Testis (tissue), 2 donors: ENCODE measurements at regions not wholly inside any gene's neighbourhood (a gene's known extent, or its start where the extent isn't known, plus 50 kb on each side); places are given as distances from the start of the nearest gene placed in this dataset.

ENCODE experiments used
- DNase-seq: peaks from one replicate; pipeline ENCODE4 v3.0.0-alpha.2; 2019
- H3K27ac ChIP-seq, 2 donors: fragments of 200-600 bp; sonication (generic); one replicate each; pipeline ENCODE4 v1.5.1; 2019
- H3K27me3 ChIP-seq: fragments of 200-600 bp; sonication (generic); one replicate; pipeline ENCODE4 v1.5.1; 2019
- H3K36me3 ChIP-seq: fragments of 200-600 bp; sonication (generic); one replicate; pipeline ENCODE4 v1.5.1; 2017; ENCODE audit warnings: low read depth; ENCODE audit errors: missing control alignments
- H3K4me1 ChIP-seq: fragments of 200-600 bp; sonication (generic); one replicate; pipeline ENCODE4 v1.5.1; 2019
- H3K4me3 ChIP-seq, 2 donors: fragments of 200-600 bp; sonication (generic); one replicate each; pipeline ENCODE4 v1.5.1; 2017 to 2019
- H3K9me3 ChIP-seq: fragments of 200-600 bp; sonication (generic); one replicate; pipeline ENCODE4 v1.5.1; 2017
- POLR2A ChIP-seq: fragments of 450-650 bp; IDR thresholded peaks from one replicate; pipeline ENCODE4 v1.6.1; 2017; ENCODE audit warnings: antibody characterized with exemption, mild to moderate bottlenecking, moderate library complexity
- WGBS, 2 donors: methylation state at CpG; one replicate each; pipeline ENCODE4 v1.1.5; 2018; 5-methylcytosine and 5-hydroxymethylcytosine counted together
- intact Hi-C: fragments of 100-400 bp; cut with DNase I; formaldehyde crosslinking; loops from one replicate; pipeline ENCODE4 v1.15.1; 2023; ENCODE audit warnings: low total_unique reads
- TF ChIP-seq, protein P1 (sequence below), 3 experiments: fragments of 450-650 bp in 2 of 3; fragments of 200-600 bp in 1 of 3; sonication (generic) in 1 of 3; IDR thresholded peaks; one replicate each; pipeline ENCODE4 v1.5.1; 2016 to 2019; ENCODE audit warnings: antibody characterized with exemption in 3 of 3, mild to moderate bottlenecking in 2 of 3, moderate library complexity in 1 of 3

DNA sequence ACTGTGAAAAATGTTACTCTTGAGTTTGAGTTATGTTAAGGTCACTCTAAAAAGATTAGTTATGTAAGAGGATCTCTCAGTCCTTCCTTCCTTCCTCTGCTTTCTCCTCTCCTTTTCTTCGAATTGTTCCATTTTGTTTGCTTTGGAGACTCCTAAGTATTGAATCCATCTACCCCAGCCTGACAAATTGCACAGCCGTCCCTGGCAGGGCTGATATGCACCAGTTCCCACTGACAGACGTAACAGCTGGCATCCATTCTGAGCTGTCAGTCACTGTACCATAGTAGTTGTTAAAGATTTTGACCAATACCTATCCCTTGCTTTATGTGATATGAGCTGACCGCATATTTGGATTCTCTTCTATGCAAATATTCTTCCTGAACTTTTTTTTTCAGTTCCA, 210.7 kb upstream of the IGFBP7 start:
- H3K36me3 ChIP-seq, result no peaks in the 10 kb centered on the region
- H3K27ac ChIP-seq, result no peak overlapping the region
- H3K4me1 ChIP-seq, result no peaks in the 10 kb centered on the region
- TF ChIP-seq, protein P1, sequence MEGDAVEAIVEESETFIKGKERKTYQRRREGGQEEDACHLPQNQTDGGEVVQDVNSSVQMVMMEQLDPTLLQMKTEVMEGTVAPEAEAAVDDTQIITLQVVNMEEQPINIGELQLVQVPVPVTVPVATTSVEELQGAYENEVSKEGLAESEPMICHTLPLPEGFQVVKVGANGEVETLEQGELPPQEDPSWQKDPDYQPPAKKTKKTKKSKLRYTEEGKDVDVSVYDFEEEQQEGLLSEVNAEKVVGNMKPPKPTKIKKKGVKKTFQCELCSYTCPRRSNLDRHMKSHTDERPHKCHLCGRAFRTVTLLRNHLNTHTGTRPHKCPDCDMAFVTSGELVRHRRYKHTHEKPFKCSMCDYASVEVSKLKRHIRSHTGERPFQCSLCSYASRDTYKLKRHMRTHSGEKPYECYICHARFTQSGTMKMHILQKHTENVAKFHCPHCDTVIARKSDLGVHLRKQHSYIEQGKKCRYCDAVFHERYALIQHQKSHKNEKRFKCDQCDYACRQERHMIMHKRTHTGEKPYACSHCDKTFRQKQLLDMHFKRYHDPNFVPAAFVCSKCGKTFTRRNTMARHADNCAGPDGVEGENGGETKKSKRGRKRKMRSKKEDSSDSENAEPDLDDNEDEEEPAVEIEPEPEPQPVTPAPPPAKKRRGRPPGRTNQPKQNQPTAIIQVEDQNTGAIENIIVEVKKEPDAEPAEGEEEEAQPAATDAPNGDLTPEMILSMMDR (IDR thresholded peaks at IDR 0.05), result no peak
- TF ChIP-seq POLR2A, result no peak
- H3K27me3 ChIP-seq, result no peaks in the 10 kb centered on the region
- no peak for DNase-seq
- H3K9me3 ChIP-seq, result no peaks in the 10 kb centered on the region
- intact Hi-C loops, result no loop called here
- 58 to 68% methylated on average over 4 of the region's 4 CpGs for WGBS, 2 donors
- H3K4me3 ChIP-seq, result no peak overlapping the region

DNA sequence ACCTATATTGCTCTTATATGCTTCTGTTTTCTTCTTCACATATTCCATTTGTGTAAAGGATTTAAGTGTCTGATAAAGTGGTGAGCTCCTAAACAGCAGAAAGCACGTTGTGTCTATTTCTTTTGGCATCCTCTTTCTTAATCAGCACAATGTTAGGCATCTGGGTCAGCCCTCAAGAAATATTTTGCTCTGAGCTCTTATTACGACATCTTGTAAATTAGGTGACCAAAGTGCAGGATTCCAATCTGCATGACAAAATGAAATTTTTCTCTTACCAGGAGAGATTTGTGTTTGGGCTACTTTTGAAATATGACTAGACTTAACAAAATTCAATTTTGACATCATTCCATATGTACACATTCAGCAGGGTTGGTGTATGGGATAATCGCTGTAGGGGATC, 210.0 kb upstream of the IGFBP7 start:
- Histone ChIP-seq H3K27me3 (no peaks in the 10 kb centered on the region), H3K4me3 (no peak overlapping the region), H3K27ac (no peak overlapping the region), H3K4me1 (no peaks in the 10 kb centered on the region), H3K36me3 (no peaks in the 10 kb centered on the region), H3K9me3 (no peaks in the 10 kb centered on the region)
- intact Hi-C loops, result no loop called here
- TF ChIP-seq, protein P1 (IDR thresholded peaks at IDR 0.05), result no peak
- TF ChIP-seq POLR2A, result no peak
- 63 to 82% methylated on average over 3 of the region's 3 CpGs for WGBS, 2 donors
- DNase-seq, result no peak

DNA sequence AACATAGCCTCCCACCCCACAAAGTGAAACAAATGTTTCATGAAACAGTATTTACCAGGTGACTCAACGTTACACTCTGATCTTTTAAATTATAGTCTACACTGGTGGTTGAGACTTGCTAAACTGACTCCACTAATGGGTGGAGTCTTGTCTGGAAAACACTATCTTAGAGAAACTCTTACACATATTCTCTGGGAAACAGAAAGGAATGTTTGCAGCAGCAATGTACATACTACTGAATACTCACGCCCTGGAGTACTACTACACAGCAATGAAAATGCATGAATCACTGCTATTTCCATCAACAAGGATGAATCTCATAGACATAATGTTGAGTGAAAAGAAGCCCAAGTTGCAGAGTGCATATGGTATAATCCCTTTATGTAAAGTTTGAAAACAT, 208.5 kb upstream of the IGFBP7 start:
- H3K4me3 ChIP-seq, result no peak overlapping the region
- 79 to 83% methylated on average over 2 of the region's 2 CpGs for WGBS, 2 donors
- TF ChIP-seq POLR2A, result no peak
- TF ChIP-seq, protein P1 (IDR thresholded peaks at IDR 0.05), result no peak
- H3K27me3 ChIP-seq, result no peaks in the 10 kb centered on the region
- no peaks in the 10 kb centered on the region for H3K9me3 ChIP-seq
- H3K36me3 ChIP-seq, result no peaks in the 10 kb centered on the region
- intact Hi-C loops, result no loop called here
- no peak for DNase-seq
- no peak overlapping the region for H3K27ac ChIP-seq
- H3K4me1 ChIP-seq, result no peaks in the 10 kb centered on the region

DNA sequence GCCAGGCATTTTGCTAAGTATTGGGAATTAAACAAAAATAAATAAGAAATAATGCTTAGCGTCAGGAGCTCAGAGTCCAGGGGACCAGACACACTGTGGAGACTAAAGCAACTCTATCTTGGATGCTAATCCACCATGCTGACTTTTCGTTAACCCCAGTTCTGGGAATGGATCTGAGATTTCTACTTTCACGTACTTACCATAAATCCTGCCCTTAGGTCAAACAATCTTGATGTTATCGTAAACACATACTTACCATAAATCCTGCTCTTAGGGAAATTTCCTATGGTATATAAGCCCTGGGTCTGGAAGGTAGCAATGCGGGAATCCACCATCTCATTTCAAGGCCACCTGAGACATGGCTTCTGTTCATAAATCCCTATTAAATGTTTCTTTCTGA, 204.5 kb upstream of the IGFBP7 start:
- no peaks in the 10 kb centered on the region for H3K36me3 ChIP-seq

DNA sequence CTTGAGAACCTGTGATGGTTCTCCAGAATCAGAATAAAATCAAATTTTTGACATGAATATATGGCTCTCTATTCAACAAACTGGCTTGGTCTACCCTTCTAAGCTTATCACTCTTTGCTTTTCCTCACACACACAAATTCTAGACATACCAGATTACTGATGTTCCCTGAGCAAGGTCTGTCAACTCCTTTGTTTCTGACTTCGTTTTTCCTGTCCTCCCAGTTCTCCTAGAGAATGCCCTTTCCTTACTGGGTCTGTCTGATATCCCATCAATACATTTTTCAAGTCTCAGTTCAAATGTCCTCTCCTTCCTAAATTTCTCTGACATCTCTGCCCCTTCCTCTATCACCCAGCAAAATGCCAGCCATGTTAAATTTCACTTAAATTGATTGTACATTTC, 202.1 kb upstream of the IGFBP7 start:
- no peak for DNase-seq
- Histone ChIP-seq H3K36me3 (no peaks in the 10 kb centered on the region), H3K9me3 (no peaks in the 10 kb centered on the region), H3K27ac (no peak overlapping the region), H3K27me3 (no peaks in the 10 kb centered on the region), H3K4me1 (no peaks in the 10 kb centered on the region), H3K4me3 (no peak overlapping the region)
- intact Hi-C loops, result no loop called here
- TF ChIP-seq, protein P1 (IDR thresholded peaks at IDR 0.05), result no peak
- no peak for TF ChIP-seq POLR2A
- 58 to 69% methylated on average over 1 of the region's 1 CpG for WGBS, 2 donors

More for the DNA sequence above, 204.5 kb upstream of the IGFBP7 start:
- Histone ChIP-seq H3K27me3 (no peaks in the 10 kb centered on the region), H3K9me3 (no peaks in the 10 kb centered on the region), H3K27ac (no peak overlapping the region), H3K4me1 (no peaks in the 10 kb centered on the region), H3K4me3 (no peak overlapping the region)
- no peak for DNase-seq
- intact Hi-C loops, result no loop called here
- TF ChIP-seq, protein P1 (IDR thresholded peaks at IDR 0.05), result no peak
- no peak for TF ChIP-seq POLR2A
- WGBS, 2 donors, result 86 to 92% methylated on average over 5 of the region's 5 CpGs
